Loucy (cell line): ENCODE measurements at regions not wholly inside any gene's neighbourhood (a gene's known extent, or its start where the extent isn't known, plus 50 kb on each side); places are given as distances from the start of the nearest gene placed in this dataset.

Experiments
- EZH2phosphoT487 ChIP-seq: fragments of 200-600 bp; IDR thresholded peaks from 2 replicates; pipeline ENCODE4 v1.6.1; 2018; ENCODE audit warnings: antibody characterized with exemption, mild to moderate bottlenecking, moderate library complexity, borderline replicate concordance
- TF ChIP-seq, protein P1 (sequence below): fragments of 200-600 bp; sonication (generic); conservative IDR thresholded peaks from 2 replicates; pipeline ENCODE4 v1.5.1; 2014; ENCODE audit warnings: mild to moderate bottlenecking, antibody characterized with exemption, low read length

DNA sequence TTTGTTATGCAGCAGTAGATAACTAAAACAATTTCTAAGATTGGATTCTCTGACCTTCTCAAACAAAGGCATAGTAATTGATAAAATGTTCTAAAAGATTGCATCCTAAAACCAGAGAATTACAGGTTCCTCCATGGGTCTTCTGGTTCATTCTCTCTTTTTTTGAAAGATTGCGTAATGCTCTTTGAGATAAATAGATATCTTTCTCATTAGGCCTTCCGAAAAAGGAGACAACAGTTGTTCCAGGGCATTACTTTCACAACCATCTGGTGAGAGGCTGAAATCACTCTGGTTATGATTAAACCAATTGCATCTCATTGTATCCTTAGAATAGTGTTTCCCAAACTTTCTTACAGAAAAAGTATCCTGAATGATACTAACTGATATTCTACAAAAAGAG lies 174.7 kb upstream of the NREP start:
- TF ChIP-seq, protein P1, sequence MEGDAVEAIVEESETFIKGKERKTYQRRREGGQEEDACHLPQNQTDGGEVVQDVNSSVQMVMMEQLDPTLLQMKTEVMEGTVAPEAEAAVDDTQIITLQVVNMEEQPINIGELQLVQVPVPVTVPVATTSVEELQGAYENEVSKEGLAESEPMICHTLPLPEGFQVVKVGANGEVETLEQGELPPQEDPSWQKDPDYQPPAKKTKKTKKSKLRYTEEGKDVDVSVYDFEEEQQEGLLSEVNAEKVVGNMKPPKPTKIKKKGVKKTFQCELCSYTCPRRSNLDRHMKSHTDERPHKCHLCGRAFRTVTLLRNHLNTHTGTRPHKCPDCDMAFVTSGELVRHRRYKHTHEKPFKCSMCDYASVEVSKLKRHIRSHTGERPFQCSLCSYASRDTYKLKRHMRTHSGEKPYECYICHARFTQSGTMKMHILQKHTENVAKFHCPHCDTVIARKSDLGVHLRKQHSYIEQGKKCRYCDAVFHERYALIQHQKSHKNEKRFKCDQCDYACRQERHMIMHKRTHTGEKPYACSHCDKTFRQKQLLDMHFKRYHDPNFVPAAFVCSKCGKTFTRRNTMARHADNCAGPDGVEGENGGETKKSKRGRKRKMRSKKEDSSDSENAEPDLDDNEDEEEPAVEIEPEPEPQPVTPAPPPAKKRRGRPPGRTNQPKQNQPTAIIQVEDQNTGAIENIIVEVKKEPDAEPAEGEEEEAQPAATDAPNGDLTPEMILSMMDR = no peak
- TF ChIP-seq EZH2phosphoT487 = no peak
